ENCODE measurements at regions not wholly inside any gene's neighbourhood (a gene's known extent, or its start where the extent isn't known, plus 50 kb on each side); places are given as distances from the start of the nearest gene placed in this dataset.

DNA sequence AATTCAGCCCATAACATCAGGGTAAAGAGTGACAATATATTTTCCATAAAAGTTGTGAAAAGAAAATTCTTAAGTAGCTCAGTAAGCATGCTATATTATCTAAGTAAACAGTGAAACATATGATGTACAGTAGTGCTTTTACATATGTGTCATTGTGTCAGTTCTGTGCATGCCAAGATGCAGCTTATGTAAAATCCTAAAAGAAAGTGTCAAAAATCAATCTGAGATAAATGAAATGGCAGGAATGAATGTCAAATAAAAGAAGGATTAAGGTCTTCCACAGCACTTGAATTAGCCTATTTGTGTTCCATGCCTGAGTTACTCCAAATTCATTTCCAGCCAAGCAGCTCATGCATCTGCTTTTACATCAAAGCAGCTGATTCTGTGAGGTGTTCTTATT, 452.7 kb upstream of the HS3ST1 start:
- Mint-ChIP-seq H3K27ac (no peak overlapping the region), H3K4me3 (no peak overlapping the region), H3K9me3 (peaks cover 5 to 9% of the 10 kb centered on the region in 2 donors), H3K4me1 (ENCODE audit: low read depth) (no peaks in the 10 kb centered on the region), H3K27me3 (ENCODE audit: low read depth) (no peaks in the 10 kb centered on the region), H3K36me3 (ENCODE audit: insufficient read depth in 2 of 2) (peaks cover 0 to 4% of the 10 kb centered on the region in 2 donors)
- ATAC-seq (replicated peaks in 1 of 2) (no peak), DNase-seq (no peak)

DNA sequence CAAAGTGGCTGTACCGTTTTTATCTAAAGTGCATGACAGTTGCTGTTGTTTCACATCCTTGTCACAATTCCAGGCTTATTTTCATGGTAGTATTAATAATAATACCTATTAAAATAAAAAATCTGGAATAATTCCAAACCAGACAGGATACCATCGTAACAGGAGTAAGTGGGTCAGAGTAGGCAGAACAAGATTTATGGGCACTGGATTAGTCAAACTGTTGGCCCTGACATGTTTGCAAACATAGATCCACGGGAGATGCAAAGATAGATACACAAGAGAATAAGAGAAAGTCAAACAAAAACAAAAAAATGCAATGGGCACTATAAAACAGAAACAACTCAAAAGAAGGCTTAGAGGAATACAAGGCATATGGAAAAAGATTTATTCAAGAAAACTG, 449.5 kb upstream of the HS3ST1 start:
- no peak for ATAC-seq (replicated peaks in 1 of 2)
- Mint-ChIP-seq H3K27me3 (ENCODE audit: low read depth) (no peaks in the 10 kb centered on the region), H3K36me3 (ENCODE audit: insufficient read depth in 2 of 2) (peaks cover 0 to 4% of the 10 kb centered on the region in 2 donors), H3K4me3 (no peak overlapping the region), H3K27ac (no peak overlapping the region), H3K4me1 (ENCODE audit: low read depth) (no peaks in the 10 kb centered on the region), H3K9me3 (peaks cover 5 to 12% of the 10 kb centered on the region in 2 donors)
- DNase-seq, result no peak

- H3K36me3 Mint-ChIP-seq (ENCODE audit: insufficient read depth in 2 of 2), result peaks cover 0 to 4% of the 10 kb centered on the region in 2 donors
- H3K4me1 Mint-ChIP-seq (ENCODE audit: low read depth), result no peaks in the 10 kb centered on the region
- no peak for DNase-seq
- H3K27me3 Mint-ChIP-seq (ENCODE audit: low read depth), result no peaks in the 10 kb centered on the region
- peaks cover 5 to 12% of the 10 kb centered on the region in 2 donors for H3K9me3 Mint-ChIP-seq
- H3K27ac Mint-ChIP-seq, result no peak overlapping the region
- no peak overlapping the region for H3K4me3 Mint-ChIP-seq
- ATAC-seq (replicated peaks in 1 of 2), result no peak
Measured at GRCh38 chr4:11876104-11876503, 447.4 kb upstream of the HS3ST1 start.

- Mint-ChIP-seq H3K27ac (no peak overlapping the region), H3K27me3 (ENCODE audit: low read depth) (no peaks in the 10 kb centered on the region), H3K4me1 (ENCODE audit: low read depth) (no peaks in the 10 kb centered on the region), H3K4me3 (no peak overlapping the region), H3K36me3 (ENCODE audit: insufficient read depth in 2 of 2) (no peaks in the 10 kb centered on the region), H3K9me3 (peaks cover 0 to 2% of the 10 kb centered on the region in 2 donors)
- ATAC-seq (replicated peaks in 1 of 2), result no peak
- no peak for DNase-seq
Measured at GRCh38 chr4:11869191-11869870, 440.6 kb upstream of the HS3ST1 start.

DNA sequence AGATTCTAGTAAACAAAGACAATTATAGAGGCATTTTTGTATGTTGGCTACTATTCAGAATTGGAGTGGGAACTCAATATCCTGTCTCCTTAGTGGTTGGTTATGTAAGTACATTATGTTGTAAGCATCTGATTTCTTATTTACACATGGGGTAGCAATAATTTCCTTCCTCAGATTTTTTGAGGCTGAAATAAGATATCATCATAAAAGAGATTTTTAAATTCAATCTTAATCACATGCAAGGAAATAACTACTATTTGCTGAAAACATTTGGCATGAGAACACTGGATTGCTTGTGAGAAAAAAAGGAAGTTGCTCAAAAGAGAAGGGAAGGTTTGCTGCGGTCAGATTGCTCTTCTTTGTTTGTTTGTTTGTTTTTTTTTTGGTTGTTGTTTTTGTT, 437.7 kb upstream of the HS3ST1 start:
- no peak for ATAC-seq (replicated peaks in 1 of 2)
- Mint-ChIP-seq H3K27ac (no peak overlapping the region), H3K4me1 (ENCODE audit: low read depth) (no peaks in the 10 kb centered on the region), H3K4me3 (no peak overlapping the region), H3K27me3 (ENCODE audit: low read depth) (no peaks in the 10 kb centered on the region), H3K9me3 (no peaks in the 10 kb centered on the region), H3K36me3 (ENCODE audit: insufficient read depth in 2 of 2) (no peaks in the 10 kb centered on the region)
- no peak for DNase-seq

DNA sequence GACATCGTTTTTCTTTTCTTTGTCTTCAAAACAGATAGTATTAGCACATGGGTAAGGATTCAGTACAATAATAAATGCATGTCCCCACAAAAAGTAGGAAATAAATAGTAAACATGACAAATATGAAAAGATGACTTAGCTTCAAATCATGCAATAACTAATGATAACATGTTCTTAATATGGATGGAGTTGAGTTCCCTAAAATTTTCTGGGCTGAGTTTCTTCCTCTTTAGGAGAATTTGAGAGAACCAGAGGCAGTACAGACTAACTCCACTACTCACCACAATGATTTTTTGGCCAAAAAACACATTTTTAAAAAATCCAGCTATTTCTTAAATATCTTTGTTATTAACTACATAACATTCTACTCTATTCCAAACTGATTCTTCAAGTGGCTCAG, 432.3 kb upstream of the HS3ST1 start:
- peaks cover 3 to 4% of the 10 kb centered on the region in 2 donors for H3K9me3 Mint-ChIP-seq

DNA sequence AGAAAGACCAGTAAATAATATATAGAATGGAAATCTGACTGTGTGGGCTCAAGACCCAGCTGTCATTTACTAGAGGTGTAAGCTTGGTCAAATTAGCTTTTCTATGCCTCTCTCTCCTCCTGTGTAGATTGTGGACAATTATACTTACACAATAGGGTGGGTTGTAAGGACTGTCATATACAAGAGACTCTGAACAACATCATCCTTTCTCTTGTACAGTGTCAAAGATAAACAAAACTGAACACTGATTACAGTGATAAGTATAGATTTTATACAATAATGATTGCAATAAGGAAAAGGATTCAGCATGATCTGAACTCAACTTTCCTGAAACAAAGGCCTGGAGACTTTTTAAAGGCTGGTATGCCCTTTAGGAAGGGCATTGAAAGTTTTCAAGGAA, 429.2 kb upstream of the HS3ST1 start:
- no peak overlapping the region for H3K4me3 Mint-ChIP-seq
- ATAC-seq (replicated peaks in 1 of 2) (no peak), DNase-seq (no peak)
- H3K27me3 Mint-ChIP-seq (ENCODE audit: low read depth), result no peaks in the 10 kb centered on the region
- H3K27ac Mint-ChIP-seq, result no peak overlapping the region
- no peaks in the 10 kb centered on the region for H3K4me1 Mint-ChIP-seq (ENCODE audit: low read depth)
- peaks cover 0 to 1% of the 10 kb centered on the region in 2 donors for H3K36me3 Mint-ChIP-seq (ENCODE audit: insufficient read depth in 2 of 2)
- H3K9me3 Mint-ChIP-seq, result peaks cover 3 to 4% of the 10 kb centered on the region in 2 donors

More for the DNA sequence above, 432.3 kb upstream of the HS3ST1 start:
- no peaks in the 10 kb centered on the region for H3K4me1 Mint-ChIP-seq (ENCODE audit: low read depth)
- no peak overlapping the region for H3K4me3 Mint-ChIP-seq
- no peaks in the 10 kb centered on the region for H3K27me3 Mint-ChIP-seq (ENCODE audit: low read depth)
- ATAC-seq (replicated peaks in 1 of 2) (no peak), DNase-seq (no peak)
- H3K27ac Mint-ChIP-seq, result no peak overlapping the region
- H3K36me3 Mint-ChIP-seq (ENCODE audit: insufficient read depth in 2 of 2), result peaks cover 0 to 1% of the 10 kb centered on the region in 2 donors

- Mint-ChIP-seq H3K27ac (no peak overlapping the region), H3K4me1 (ENCODE audit: low read depth) (no peaks in the 10 kb centered on the region), H3K9me3 (peaks cover 0 to 3% of the 10 kb centered on the region in 2 donors), H3K4me3 (no peak overlapping the region), H3K27me3 (ENCODE audit: low read depth) (no peaks in the 10 kb centered on the region), H3K36me3 (ENCODE audit: insufficient read depth in 2 of 2) (no peaks in the 10 kb centered on the region)
- ATAC-seq (replicated peaks in 1 of 2) (no peak), DNase-seq (no peak)
Measured at GRCh38 chr4:11847167-11847566, 418.5 kb upstream of the HS3ST1 start.

GRCh38 chr4:11843927-11844326, 415.2 kb upstream of the HS3ST1 start:
- ATAC-seq (replicated peaks in 1 of 2), result no peak
- H3K4me1 Mint-ChIP-seq (ENCODE audit: low read depth), result no peaks in the 10 kb centered on the region
- H3K9me3 Mint-ChIP-seq, result no peaks in the 10 kb centered on the region
- no peaks in the 10 kb centered on the region for H3K36me3 Mint-ChIP-seq (ENCODE audit: insufficient read depth in 2 of 2)
- H3K4me3 Mint-ChIP-seq, result no peak overlapping the region
- DNase-seq, result no peak
- no peaks in the 10 kb centered on the region for H3K27me3 Mint-ChIP-seq (ENCODE audit: low read depth)
- H3K27ac Mint-ChIP-seq, result no peak overlapping the region

DNA sequence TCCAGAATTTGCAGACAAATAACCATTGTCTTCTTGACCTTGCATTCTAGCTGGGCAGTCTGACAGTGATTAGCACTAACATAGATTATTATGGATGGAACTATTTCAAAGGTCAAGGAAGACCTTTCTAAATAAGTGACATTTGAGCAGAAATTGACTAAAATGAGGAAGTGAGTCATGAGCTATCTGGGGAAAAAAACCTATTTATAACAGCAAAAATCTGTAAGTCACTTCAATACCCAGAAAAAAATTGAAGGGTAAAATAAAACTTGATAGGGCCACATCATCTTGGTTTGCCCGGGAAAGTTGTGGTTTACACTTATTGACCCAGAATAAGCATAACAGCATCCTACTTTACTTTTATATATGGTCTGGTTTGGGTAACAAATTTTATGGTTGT, 414.6 kb upstream of the HS3ST1 start:
- no peak for ATAC-seq (replicated peaks in 1 of 2)
- DNase-seq, result no peak
- Mint-ChIP-seq H3K4me3 (no peak overlapping the region), H3K36me3 (ENCODE audit: insufficient read depth in 2 of 2) (no peaks in the 10 kb centered on the region), H3K27me3 (ENCODE audit: low read depth) (no peaks in the 10 kb centered on the region), H3K9me3 (no peaks in the 10 kb centered on the region), H3K27ac (no peak overlapping the region), H3K4me1 (ENCODE audit: low read depth) (no peaks in the 10 kb centered on the region)

- Mint-ChIP-seq H3K9me3 (peaks cover 3 to 4% of the 10 kb centered on the region in 2 donors), H3K36me3 (ENCODE audit: insufficient read depth in 2 of 2) (no peaks in the 10 kb centered on the region), H3K4me1 (ENCODE audit: low read depth) (no peaks in the 10 kb centered on the region), H3K27ac (no peak overlapping the region), H3K27me3 (ENCODE audit: low read depth) (no peaks in the 10 kb centered on the region), H3K4me3 (no peak overlapping the region)
- ATAC-seq (replicated peaks in 1 of 2), result no peak
- no peak for DNase-seq
Measured at GRCh38 chr4:11842620-11843263, 414.0 kb upstream of the HS3ST1 start.

GRCh38 chr4:11839889-11840288, 411.2 kb upstream of the HS3ST1 start:
- no peak for DNase-seq
- Mint-ChIP-seq H3K4me1 (ENCODE audit: low read depth) (no peaks in the 10 kb centered on the region), H3K36me3 (ENCODE audit: insufficient read depth in 2 of 2) (no peaks in the 10 kb centered on the region), H3K27ac (no peak overlapping the region), H3K27me3 (ENCODE audit: low read depth) (peaks cover 2% of the 10 kb centered on the region), H3K9me3 (peaks cover 3 to 4% of the 10 kb centered on the region in 2 donors), H3K4me3 (no peak overlapping the region)
- no peak for ATAC-seq (replicated peaks in 1 of 2)

DNA sequence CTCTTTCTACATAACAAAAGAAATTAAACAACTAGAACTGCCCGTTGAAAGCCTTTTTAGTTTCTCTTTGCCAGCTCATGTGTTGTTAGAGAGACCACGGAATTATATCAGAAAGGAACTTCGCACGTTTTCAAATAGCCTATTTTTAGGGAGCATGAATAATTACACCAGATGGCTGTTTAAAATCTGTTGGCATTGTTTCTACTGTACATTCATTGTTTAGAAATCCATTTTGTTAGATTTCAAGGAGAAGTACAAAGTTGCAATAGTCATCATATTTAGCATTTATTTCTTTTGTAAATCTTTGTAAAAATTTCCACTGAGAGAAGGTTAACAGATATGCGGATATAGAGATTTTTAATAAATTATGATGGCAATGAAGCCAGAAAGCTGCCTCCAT, 403.0 kb upstream of the HS3ST1 start:
- H3K27me3 Mint-ChIP-seq (ENCODE audit: low read depth), result peaks cover 4% of the 10 kb centered on the region
- no peak overlapping the region for H3K27ac Mint-ChIP-seq
- H3K4me1 Mint-ChIP-seq (ENCODE audit: low read depth), result no peaks in the 10 kb centered on the region
- no peak for DNase-seq
- no peaks in the 10 kb centered on the region for H3K9me3 Mint-ChIP-seq
- no peak overlapping the region for H3K4me3 Mint-ChIP-seq
- ATAC-seq (replicated peaks in 1 of 2), result no peak
- no peaks in the 10 kb centered on the region for H3K36me3 Mint-ChIP-seq (ENCODE audit: insufficient read depth in 2 of 2)

GRCh38 chr4:11824566-11824965, 395.9 kb upstream of the HS3ST1 start:
- Mint-ChIP-seq H3K36me3 (ENCODE audit: insufficient read depth in 2 of 2) (no peaks in the 10 kb centered on the region), H3K9me3 (peaks cover 4 to 7% of the 10 kb centered on the region in 2 donors), H3K4me3 (no peak overlapping the region), H3K27ac (no peak overlapping the region), H3K27me3 (ENCODE audit: low read depth) (no peaks in the 10 kb centered on the region), H3K4me1 (ENCODE audit: low read depth) (no peaks in the 10 kb centered on the region)
- ATAC-seq (replicated peaks in 1 of 2) (no peak), DNase-seq (no peak)
